Subcutaneous abdominal adipose tissue (tissue), 5 donors: ENCODE measurements at regions not wholly inside any gene's neighbourhood (a gene's known extent, or its start where the extent isn't known, plus 50 kb on each side); places are given as distances from the start of the nearest gene placed in this dataset.

Experiments used
- H3K27ac ChIP-seq: one replicate; pipeline ENCODE4 v1.7.0; 2013; ENCODE audit warnings: low read depth, mild to moderate bottlenecking, inconsistent platforms, low read length, moderate library complexity
- H3K27me3 ChIP-seq, 5 donors: one replicate each; pipeline ENCODE4 v1.7.0; 2013; ENCODE audit warnings: low read length in 5 of 5, inconsistent platforms in 1 of 5; ENCODE audit not compliant: control insufficient read depth in 5 of 5, insufficient read depth in 4 of 5
- H3K36me3 ChIP-seq, 5 donors: one replicate each; pipeline ENCODE4 v1.7.0; 2013; ENCODE audit warnings: low read length in 5 of 5; ENCODE audit not compliant: control insufficient read depth in 5 of 5, insufficient read depth in 5 of 5
- H3K4me1 ChIP-seq, 5 donors: one replicate each; pipeline ENCODE4 v1.7.0; 2013; ENCODE audit warnings: low read length in 5 of 5, mild to moderate bottlenecking in 3 of 5, moderate library complexity in 1 of 5; ENCODE audit not compliant: control insufficient read depth in 5 of 5, insufficient read depth in 5 of 5
- H3K4me3 ChIP-seq, 5 donors: one replicate each; pipeline ENCODE4 v1.7.0; 2013; ENCODE audit warnings: low read length in 5 of 5, low read depth in 1 of 5
- H3K9ac ChIP-seq, 5 donors: one replicate each; pipeline ENCODE4 v1.7.0; 2013; ENCODE audit warnings: low read length in 5 of 5, mild to moderate bottlenecking in 4 of 5, moderate library complexity in 3 of 5
- H3K9me3 ChIP-seq, 5 donors: one replicate each; pipeline ENCODE4 v1.7.0; 2013; ENCODE audit warnings: low read length in 5 of 5; ENCODE audit not compliant: control insufficient read depth in 5 of 5
- donor health status: healthy.
- donor health status: healthy.
- donor health status: healthy.
- donor health status: healthy.
- donor health status: healthy.

DNA sequence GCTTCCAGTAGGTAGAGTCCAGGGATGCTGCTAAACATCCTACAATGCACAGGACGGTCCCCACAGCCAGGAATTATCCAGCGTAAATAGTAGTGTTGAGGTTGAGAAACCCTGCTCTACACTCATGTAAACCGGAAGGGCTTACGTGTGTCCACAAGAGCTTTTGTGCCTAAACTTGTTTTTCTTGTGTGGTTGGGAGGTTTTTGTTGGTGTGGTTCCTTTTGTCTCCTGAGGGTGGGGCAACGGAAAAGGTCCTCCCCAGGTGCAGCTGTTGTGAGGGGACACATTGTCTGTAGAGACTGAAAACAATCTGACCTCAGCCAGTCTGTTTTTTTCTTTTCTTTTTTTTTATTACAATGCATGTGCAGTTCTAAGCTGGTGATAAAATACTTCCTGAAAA lies 72.7 kb upstream of the MGAT5 start:
- H3K36me3 ChIP-seq: no peaks in the 10 kb centered on the region
- no peaks in the 10 kb centered on the region for H3K9me3 ChIP-seq
- H3K4me1 ChIP-seq: peaks cover 0 to 5% (median 0%) of the 10 kb centered on the region in 5 donors
- no peaks in the 10 kb centered on the region for H3K27me3 ChIP-seq
- no peak overlapping the region for H3K4me3 ChIP-seq
- H3K9ac ChIP-seq: no peak overlapping the region
- no peak overlapping the region for H3K27ac ChIP-seq

- Histone ChIP-seq H3K4me3 (no peak overlapping the region), H3K4me1 (peaks cover 0 to 5% (median 0%) of the 10 kb centered on the region in 5 donors), H3K36me3 (no peaks in the 10 kb centered on the region), H3K27me3 (no peaks in the 10 kb centered on the region), H3K9ac (no peak overlapping the region), H3K27ac (no peak overlapping the region), H3K9me3 (no peaks in the 10 kb centered on the region)
Observed at GRCh38 chr2:134183679-134184078, 70.2 kb upstream of the MGAT5 start.

DNA sequence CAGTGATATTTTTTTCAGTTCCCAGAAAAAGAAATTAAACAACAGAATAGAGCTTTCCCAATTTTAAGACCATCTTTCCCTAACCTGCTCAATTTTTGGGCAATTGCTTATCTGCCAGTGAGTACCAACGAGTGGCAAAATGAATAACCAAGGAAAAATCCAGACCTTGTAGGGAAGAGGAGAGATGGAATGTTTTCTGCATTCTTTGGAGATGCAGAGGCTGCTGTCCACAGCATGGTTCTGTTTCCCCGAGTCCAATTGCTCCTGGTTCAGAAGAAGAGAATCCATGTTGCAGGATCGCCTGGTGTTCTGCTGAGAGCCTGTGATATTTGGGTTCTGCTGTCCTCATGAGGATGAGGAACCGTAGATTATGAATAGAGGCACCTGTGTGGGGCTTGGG lies 68.2 kb upstream of the MGAT5 start:
- no peak overlapping the region for H3K9ac ChIP-seq
- H3K4me3 ChIP-seq: no peak overlapping the region
- no peak overlapping the region for H3K27ac ChIP-seq
- no peaks in the 10 kb centered on the region for H3K9me3 ChIP-seq
- H3K4me1 ChIP-seq: peaks cover 0 to 5% (median 0%) of the 10 kb centered on the region in 5 donors
- no peaks in the 10 kb centered on the region for H3K27me3 ChIP-seq
- H3K36me3 ChIP-seq: no peaks in the 10 kb centered on the region

DNA sequence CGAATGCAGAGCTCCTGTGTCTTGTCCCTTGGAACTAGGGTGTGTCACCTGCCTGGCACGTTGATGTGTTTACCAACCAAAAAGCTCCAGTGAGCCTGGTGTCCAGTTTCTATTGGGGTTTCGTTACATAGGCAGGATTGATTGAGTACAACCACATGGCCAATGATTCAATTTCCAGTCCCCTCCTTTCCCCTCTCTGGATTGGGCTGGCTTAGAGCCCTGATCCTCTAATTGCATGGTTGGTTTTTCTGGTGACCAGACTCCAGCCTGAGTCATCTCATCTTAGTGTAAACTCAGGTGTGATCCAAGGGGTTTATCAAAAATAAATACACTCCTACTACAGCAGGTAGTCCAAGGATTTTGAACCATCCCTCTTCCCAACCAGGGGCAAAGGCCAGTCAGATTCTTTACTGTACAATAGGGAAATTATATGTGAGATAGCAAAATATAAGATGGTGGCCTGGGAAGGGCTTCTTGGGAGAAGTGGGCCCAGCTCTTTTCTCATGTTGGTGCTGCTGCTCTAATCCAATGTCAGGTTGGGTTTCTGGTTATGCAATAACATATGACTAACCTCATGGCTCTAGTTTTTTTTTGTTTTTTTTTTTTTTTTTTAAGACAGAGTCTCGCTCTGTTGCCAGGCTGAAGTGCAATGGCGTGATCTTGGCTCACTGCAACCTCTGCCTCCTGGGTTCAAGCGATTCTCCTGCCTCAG lies 64.7 kb upstream of the MGAT5 start:
- no peak overlapping the region for H3K9ac ChIP-seq
- H3K4me3 ChIP-seq: no peak overlapping the region
- H3K27me3 ChIP-seq: no peaks in the 10 kb centered on the region
- peaks cover 0 to 11% (median 5%) of the 10 kb centered on the region in 5 donors for H3K4me1 ChIP-seq
- H3K36me3 ChIP-seq: no peaks in the 10 kb centered on the region
- H3K9me3 ChIP-seq: no peaks in the 10 kb centered on the region
- H3K27ac ChIP-seq: no peak overlapping the region

GRCh38 chr2:134190062-134190806 lies 63.6 kb upstream of the MGAT5 start:
- Histone ChIP-seq H3K9me3 (no peaks in the 10 kb centered on the region), H3K27me3 (no peaks in the 10 kb centered on the region), H3K4me1 (peaks cover 0 to 14% (median 5%) of the 10 kb centered on the region in 5 donors), H3K27ac (no peak overlapping the region), H3K36me3 (no peaks in the 10 kb centered on the region), H3K4me3 (no peak overlapping the region), H3K9ac (no peak overlapping the region)

DNA sequence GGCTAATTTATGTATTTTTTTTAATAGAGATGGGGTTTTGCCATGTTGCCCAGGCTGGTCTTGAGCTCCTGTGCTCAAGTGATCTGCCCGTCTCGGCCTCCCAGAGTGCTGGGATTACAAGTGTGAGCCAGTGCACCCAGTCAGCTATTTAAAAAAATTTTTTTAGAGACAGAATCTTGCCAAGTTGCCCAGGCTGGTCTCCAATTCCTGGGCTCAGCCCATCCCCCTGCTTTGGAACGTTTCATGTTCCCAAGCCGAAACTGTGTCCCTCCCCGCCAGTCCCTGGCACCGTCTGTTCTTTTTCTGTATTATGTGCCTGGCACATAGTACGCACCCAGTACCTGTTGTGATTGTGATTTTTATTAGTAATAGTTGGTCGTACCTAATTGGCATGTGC lies 63.1 kb upstream of the MGAT5 start:
- Histone ChIP-seq H3K36me3 (no peaks in the 10 kb centered on the region), H3K4me1 (peaks cover 0 to 14% (median 5%) of the 10 kb centered on the region in 5 donors), H3K27ac (no peak overlapping the region), H3K27me3 (no peaks in the 10 kb centered on the region), H3K9me3 (no peaks in the 10 kb centered on the region), H3K4me3 (no peak overlapping the region), H3K9ac (no peak overlapping the region)

DNA sequence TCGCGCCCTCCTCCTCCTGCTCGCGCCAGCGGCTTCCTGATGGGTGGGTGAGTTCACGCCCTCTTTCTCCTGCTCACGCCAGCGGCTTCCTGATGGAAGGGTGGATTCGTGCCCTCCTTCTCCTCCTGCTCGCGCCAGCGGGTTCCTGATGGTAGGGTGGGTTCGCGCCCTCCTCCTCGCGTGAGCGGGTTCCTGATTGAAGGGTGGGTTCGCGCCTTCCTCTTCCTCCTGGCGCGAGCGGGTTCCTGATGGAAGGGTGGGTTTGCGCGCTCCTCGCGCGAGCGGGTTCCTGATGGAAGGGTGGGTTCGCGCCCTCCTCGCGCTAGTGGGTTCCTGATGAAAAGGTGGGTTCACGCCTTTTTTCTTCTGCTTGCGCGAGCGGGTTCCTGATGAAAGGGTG lies 62.0 kb upstream of the MGAT5 start:
- H3K4me1 ChIP-seq: peaks cover 0 to 14% (median 5%) of the 10 kb centered on the region in 5 donors
- no peak overlapping the region for H3K9ac ChIP-seq
- no peaks in the 10 kb centered on the region for H3K9me3 ChIP-seq
- no peaks in the 10 kb centered on the region for H3K27me3 ChIP-seq
- H3K27ac ChIP-seq: no peak overlapping the region
- no peak overlapping the region for H3K4me3 ChIP-seq
- no peaks in the 10 kb centered on the region for H3K36me3 ChIP-seq

DNA sequence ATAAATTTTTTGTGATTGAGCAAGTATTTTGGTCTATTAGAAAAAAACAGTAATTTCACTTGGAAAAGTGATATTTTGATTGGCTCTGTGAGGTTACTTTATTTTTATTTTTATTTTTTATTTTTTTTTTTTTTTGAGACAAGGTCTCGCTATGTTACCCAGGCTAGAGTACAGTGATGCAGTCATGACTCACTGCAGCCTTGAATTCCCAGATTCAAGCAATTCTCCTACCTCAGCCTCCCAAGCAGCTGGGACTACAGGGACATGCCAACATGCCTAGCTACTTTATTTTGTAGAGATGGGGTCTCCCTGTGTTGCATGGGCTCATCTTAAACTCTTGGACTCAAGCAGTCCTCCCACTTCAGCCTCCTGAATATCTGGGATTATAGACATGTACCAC lies 60.9 kb upstream of the MGAT5 start:
- no peak overlapping the region for H3K4me3 ChIP-seq
- H3K27me3 ChIP-seq: no peaks in the 10 kb centered on the region
- H3K27ac ChIP-seq: no peak overlapping the region
- H3K36me3 ChIP-seq: no peaks in the 10 kb centered on the region
- H3K9ac ChIP-seq: no peak overlapping the region
- H3K9me3 ChIP-seq: no peaks in the 10 kb centered on the region
- peaks cover 3 to 19% (median 10%) of the 10 kb centered on the region in 5 donors for H3K4me1 ChIP-seq

GRCh38 chr2:134194519-134194918 lies 59.4 kb upstream of the MGAT5 start:
- no peak overlapping the region for H3K9ac ChIP-seq
- H3K27me3 ChIP-seq: no peaks in the 10 kb centered on the region
- no peaks in the 10 kb centered on the region for H3K9me3 ChIP-seq
- no peak overlapping the region for H3K4me3 ChIP-seq
- peaks cover 3 to 28% (median 16%) of the 10 kb centered on the region in 5 donors for H3K4me1 ChIP-seq
- no peaks in the 10 kb centered on the region for H3K36me3 ChIP-seq
- H3K27ac ChIP-seq: no peak overlapping the region

DNA sequence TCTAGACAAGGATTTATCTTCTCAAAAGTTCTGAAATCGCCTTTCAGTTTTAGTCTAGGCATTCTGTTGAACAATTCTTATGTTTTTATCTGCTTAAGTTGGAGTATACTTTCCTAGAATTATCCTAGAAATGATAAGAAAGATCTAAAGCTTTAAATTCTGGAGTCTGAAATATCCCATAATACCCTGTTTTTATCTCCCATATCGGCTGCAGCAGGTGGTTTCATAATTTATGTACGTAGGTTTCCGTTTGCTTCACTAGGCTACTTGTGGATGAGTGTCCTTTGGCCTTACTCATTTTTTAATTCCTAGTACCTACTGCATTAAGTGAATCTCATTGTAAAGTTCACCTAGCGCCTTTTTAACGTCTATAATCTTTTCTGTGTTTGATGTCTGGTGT lies 58.5 kb upstream of the MGAT5 start:
- H3K27ac ChIP-seq: no peak overlapping the region
- no peak overlapping the region for H3K4me3 ChIP-seq
- no peaks in the 10 kb centered on the region for H3K36me3 ChIP-seq
- no peaks in the 10 kb centered on the region for H3K9me3 ChIP-seq
- no peaks in the 10 kb centered on the region for H3K27me3 ChIP-seq
- H3K4me1 ChIP-seq: peaks cover 3 to 28% (median 16%) of the 10 kb centered on the region in 5 donors
- no peak overlapping the region for H3K9ac ChIP-seq
